ENCODE measurements at regions not wholly inside any gene's neighbourhood (a gene's known extent, or its start where the extent isn't known, plus 50 kb on each side); places are given as distances from the start of the nearest gene placed in this dataset.

DNA sequence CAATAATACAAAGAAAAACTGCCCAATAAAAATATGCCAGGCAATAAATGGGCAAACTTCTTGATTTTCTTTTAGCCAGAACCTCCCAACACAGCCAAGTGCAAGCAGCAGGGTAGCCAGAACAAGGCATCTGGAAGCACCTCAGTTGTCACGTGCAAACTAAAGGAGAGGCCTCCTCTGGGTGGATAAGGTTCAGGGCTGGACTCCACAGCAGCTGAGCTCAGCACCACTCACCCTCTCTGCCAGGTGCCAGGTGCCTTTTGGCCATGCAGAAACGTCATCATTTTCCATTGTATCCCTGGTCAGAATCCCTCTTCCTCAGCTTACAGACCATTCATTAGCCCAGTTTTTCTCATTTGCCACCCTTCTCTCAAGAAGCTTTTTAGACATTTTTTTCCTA, 52.7 kb downstream of the SOD2 start:
- TF ChIP-seq POLR2A (IDR thresholded peaks at IDR 0.05; ENCODE audit: low read length) = no peak
- no peak for TF ChIP-seq GATA1 (IDR thresholded peaks at IDR 0.05; ENCODE audit: low read depth, low read length)
